ENCODE measurements at regions not wholly inside any gene's neighbourhood (a gene's known extent, or its start where the extent isn't known, plus 50 kb on each side); places are given as distances from the start of the nearest gene placed in this dataset.

DNA sequence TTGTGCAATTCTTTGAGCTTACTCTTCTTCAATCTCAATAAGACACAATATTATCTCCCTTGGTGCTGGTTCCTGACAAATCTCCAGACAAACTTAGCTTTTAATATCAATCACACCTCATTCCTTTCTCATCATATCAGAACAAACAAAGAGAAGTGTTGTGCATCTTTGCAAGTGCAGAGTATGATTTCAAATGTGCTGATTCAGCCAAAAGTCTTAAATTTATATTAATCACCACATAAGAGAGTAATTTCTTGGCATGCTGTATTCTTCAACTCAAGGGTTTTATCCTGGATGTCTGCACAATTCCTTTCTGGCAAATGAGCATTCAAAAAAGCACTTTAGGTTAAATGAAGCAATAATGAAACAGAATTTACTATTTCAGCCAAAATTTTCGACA is 877.8 kb downstream of the ANKRD7 start:
- H3K4me3 ChIP-seq = no peak overlapping the region
- no peaks in the 10 kb centered on the region for H3K79me2 ChIP-seq (replicated peaks; ENCODE audit: insufficient read depth)
- H3K36me3 ChIP-seq (ENCODE audit: insufficient read depth) = no peaks in the 10 kb centered on the region
- Mint-ChIP-seq H3K36me3 (ENCODE audit: low read depth) (peaks cover 6% of the 10 kb centered on the region; the same call in 1 of the 3 replicates), H3K4me3 (no peak overlapping the region), H3K4me1 (peaks cover 44% of the 10 kb centered on the region), H3K27me3 (ENCODE audit: insufficient read depth, low read depth, poor library complexity) (no peaks in the 10 kb centered on the region), H3K27ac (no peak overlapping the region; the same call in 1 of the 2 replicates), H3K9me3 (no peaks in the 10 kb centered on the region; the same call in 2 of the 3 replicates)
- no peaks in the 10 kb centered on the region for H4K20me1 ChIP-seq (replicated peaks; ENCODE audit: insufficient read depth)
- H3K27ac ChIP-seq (ENCODE audit: low read depth) = no peak overlapping the region
- DNase-seq (ENCODE audit: low spot score) = no peak
- ATAC-seq = no peak
- H3K9me2 ChIP-seq (ENCODE audit: insufficient read depth) = 0 out of 2 replicates have a peak, but pooled peaks cover 3% of the 10 kb centered on the region
- H2AFZ ChIP-seq = peak overlapping the region; percentile 1; the same call in 1 of the 2 replicates
- H3K27me3 ChIP-seq (ENCODE audit: insufficient read depth) = no peaks in the 10 kb centered on the region
- no peaks in the 10 kb centered on the region for H3F3A ChIP-seq (replicated peaks; ENCODE audit: low read depth)
- H3K4me1 ChIP-seq (ENCODE audit: insufficient read depth) = peaks cover 41% of the 10 kb centered on the region
- no peak for TF ChIP-seq JUNB (IDR thresholded peaks at IDR 0.05; ENCODE audit: unreplicated experiment)
- TF ChIP-seq STAT1 (IDR thresholded peaks at IDR 0.05; ENCODE audit: unreplicated experiment) = no peak
- no peak for TF ChIP-seq EZH2 (IDR thresholded peaks at IDR 0.05; ENCODE audit: low read depth, unreplicated experiment)
- no peak for TF ChIP-seq CREB1 (CRISPR knock-in tag; IDR thresholded peaks at IDR 0.05; ENCODE audit: low read depth)
- no peak for TF ChIP-seq POLR2AphosphoS5 (IDR thresholded peaks at IDR 0.05; ENCODE audit: low read depth)
- TF ChIP-seq, protein P1, sequence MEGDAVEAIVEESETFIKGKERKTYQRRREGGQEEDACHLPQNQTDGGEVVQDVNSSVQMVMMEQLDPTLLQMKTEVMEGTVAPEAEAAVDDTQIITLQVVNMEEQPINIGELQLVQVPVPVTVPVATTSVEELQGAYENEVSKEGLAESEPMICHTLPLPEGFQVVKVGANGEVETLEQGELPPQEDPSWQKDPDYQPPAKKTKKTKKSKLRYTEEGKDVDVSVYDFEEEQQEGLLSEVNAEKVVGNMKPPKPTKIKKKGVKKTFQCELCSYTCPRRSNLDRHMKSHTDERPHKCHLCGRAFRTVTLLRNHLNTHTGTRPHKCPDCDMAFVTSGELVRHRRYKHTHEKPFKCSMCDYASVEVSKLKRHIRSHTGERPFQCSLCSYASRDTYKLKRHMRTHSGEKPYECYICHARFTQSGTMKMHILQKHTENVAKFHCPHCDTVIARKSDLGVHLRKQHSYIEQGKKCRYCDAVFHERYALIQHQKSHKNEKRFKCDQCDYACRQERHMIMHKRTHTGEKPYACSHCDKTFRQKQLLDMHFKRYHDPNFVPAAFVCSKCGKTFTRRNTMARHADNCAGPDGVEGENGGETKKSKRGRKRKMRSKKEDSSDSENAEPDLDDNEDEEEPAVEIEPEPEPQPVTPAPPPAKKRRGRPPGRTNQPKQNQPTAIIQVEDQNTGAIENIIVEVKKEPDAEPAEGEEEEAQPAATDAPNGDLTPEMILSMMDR (conservative IDR thresholded peaks at IDR 0.05; ENCODE audit: low read depth in 2 of 2) = no peak
- no peak for TF ChIP-seq ZNF114 (CRISPR knock-in tag; IDR thresholded peaks at IDR 0.05)
- TF ChIP-seq ZNF331 (CRISPR knock-in tag; IDR thresholded peaks at IDR 0.05; ENCODE audit: low read depth) = no peak
- TF ChIP-seq, protein P2, sequence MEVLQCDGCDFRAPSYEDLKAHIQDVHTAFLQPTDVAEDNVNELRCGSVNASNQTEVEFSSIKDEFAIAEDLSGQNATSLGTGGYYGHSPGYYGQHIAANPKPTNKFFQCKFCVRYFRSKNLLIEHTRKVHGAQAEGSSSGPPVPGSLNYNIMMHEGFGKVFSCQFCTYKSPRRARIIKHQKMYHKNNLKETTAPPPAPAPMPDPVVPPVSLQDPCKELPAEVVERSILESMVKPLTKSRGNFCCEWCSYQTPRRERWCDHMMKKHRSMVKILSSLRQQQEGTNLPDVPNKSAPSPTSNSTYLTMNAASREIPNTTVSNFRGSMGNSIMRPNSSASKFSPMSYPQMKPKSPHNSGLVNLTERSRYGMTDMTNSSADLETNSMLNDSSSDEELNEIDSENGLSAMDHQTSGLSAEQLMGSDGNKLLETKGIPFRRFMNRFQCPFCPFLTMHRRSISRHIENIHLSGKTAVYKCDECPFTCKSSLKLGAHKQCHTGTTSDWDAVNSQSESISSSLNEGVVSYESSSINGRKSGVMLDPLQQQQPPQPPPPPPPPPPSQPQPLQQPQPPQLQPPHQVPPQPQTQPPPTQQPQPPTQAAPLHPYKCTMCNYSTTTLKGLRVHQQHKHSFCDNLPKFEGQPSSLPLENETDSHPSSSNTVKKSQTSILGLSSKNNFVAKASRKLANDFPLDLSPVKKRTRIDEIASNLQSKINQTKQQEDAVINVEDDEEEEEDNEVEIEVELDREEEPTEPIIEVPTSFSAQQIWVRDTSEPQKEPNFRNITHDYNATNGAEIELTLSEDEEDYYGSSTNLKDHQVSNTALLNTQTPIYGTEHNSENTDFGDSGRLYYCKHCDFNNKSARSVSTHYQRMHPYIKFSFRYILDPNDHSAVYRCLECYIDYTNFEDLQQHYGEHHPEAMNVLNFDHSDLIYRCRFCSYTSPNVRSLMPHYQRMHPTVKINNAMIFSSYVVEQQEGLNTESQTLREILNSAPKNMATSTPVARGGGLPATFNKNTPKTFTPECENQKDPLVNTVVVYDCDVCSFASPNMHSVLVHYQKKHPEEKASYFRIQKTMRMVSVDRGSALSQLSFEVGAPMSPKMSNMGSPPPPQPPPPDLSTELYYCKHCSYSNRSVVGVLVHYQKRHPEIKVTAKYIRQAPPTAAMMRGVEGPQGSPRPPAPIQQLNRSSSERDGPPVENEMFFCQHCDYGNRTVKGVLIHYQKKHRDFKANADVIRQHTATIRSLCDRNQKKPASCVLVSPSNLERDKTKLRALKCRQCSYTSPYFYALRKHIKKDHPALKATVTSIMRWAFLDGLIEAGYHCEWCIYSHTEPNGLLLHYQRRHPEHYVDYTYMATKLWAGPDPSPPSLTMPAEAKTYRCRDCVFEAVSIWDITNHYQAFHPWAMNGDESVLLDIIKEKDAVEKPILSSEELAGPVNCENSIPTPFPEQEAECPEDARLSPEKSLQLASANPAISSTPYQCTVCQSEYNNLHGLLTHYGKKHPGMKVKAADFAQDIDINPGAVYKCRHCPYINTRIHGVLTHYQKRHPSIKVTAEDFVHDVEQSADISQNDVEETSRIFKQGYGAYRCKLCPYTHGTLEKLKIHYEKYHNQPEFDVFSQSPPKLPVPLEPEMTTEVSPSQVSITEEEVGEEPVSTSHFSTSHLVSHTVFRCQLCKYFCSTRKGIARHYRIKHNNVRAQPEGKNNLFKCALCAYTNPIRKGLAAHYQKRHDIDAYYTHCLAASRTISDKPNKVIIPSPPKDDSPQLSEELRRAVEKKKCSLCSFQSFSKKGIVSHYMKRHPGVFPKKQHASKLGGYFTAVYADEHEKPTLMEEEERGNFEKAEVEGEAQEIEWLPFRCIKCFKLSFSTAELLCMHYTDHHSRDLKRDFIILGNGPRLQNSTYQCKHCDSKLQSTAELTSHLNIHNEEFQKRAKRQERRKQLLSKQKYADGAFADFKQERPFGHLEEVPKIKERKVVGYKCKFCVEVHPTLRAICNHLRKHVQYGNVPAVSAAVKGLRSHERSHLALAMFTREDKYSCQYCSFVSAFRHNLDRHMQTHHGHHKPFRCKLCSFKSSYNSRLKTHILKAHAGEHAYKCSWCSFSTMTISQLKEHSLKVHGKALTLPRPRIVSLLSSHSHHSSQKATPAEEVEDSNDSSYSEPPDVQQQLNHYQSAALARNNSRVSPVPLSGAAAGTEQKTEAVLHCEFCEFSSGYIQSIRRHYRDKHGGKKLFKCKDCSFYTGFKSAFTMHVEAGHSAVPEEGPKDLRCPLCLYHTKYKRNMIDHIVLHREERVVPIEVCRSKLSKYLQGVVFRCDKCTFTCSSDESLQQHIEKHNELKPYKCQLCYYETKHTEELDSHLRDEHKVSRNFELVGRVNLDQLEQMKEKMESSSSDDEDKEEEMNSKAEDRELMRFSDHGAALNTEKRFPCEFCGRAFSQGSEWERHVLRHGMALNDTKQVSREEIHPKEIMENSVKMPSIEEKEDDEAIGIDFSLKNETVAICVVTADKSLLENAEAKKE (CRISPR knock-in tag; IDR thresholded peaks at IDR 0.05) = no peak
- TF ChIP-seq, protein P3, sequence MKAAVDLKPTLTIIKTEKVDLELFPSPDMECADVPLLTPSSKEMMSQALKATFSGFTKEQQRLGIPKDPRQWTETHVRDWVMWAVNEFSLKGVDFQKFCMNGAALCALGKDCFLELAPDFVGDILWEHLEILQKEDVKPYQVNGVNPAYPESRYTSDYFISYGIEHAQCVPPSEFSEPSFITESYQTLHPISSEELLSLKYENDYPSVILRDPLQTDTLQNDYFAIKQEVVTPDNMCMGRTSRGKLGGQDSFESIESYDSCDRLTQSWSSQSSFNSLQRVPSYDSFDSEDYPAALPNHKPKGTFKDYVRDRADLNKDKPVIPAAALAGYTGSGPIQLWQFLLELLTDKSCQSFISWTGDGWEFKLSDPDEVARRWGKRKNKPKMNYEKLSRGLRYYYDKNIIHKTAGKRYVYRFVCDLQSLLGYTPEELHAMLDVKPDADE (IDR thresholded peaks at IDR 0.05) = no peak
- TF ChIP-seq, protein P4, sequence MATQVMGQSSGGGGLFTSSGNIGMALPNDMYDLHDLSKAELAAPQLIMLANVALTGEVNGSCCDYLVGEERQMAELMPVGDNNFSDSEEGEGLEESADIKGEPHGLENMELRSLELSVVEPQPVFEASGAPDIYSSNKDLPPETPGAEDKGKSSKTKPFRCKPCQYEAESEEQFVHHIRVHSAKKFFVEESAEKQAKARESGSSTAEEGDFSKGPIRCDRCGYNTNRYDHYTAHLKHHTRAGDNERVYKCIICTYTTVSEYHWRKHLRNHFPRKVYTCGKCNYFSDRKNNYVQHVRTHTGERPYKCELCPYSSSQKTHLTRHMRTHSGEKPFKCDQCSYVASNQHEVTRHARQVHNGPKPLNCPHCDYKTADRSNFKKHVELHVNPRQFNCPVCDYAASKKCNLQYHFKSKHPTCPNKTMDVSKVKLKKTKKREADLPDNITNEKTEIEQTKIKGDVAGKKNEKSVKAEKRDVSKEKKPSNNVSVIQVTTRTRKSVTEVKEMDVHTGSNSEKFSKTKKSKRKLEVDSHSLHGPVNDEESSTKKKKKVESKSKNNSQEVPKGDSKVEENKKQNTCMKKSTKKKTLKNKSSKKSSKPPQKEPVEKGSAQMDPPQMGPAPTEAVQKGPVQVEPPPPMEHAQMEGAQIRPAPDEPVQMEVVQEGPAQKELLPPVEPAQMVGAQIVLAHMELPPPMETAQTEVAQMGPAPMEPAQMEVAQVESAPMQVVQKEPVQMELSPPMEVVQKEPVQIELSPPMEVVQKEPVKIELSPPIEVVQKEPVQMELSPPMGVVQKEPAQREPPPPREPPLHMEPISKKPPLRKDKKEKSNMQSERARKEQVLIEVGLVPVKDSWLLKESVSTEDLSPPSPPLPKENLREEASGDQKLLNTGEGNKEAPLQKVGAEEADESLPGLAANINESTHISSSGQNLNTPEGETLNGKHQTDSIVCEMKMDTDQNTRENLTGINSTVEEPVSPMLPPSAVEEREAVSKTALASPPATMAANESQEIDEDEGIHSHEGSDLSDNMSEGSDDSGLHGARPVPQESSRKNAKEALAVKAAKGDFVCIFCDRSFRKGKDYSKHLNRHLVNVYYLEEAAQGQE (IDR thresholded peaks at IDR 0.05; ENCODE audit: unreplicated experiment) = no peak
- TF ChIP-seq NANOG (IDR thresholded peaks at IDR 0.05; ENCODE audit: borderline replicate concordance) = no peak
- H3K4me2 ChIP-seq = no peak overlapping the region

Data from GM23338 (cell line).